GM10248 (cell line): ENCODE measurements at regions not wholly inside any gene's neighbourhood (a gene's known extent, or its start where the extent isn't known, plus 50 kb on each side); places are given as distances from the start of the nearest gene placed in this dataset.
"Not testable (repeated sequence)": the region's sequence is repeated elsewhere in the genome, so short reads cannot be mapped to it uniquely, and the experiment has no call there.

Experiments used
- CTCF ChIA-PET: fragments of 300-600 bp; sonication (Branson Sonifier 250); formaldehyde crosslinking; extraction: SDS; loops from one replicate; lab custom pipeline; 2021; ENCODE audit warnings: antibody characterized with exemption; lab: Yijun Ruan, JAX
- POLR2A ChIA-PET: fragments of 350-650 bp; sonication (Branson Sonifier 250); formaldehyde crosslinking; extraction: SDS; loops from one replicate; lab custom pipeline; 2020; ENCODE audit warnings: antibody characterized with exemption; lab: Yijun Ruan, JAX
- DNase-seq: peaks from one replicate; pipeline ENCODE4 v3.0.0; 2012; ENCODE audit errors: extremely low spot score
- TF ChIP-seq, protein P1 (sequence below): IDR thresholded peaks from 2 replicates; pipeline ENCODE4 v1.5.1; 2012; ENCODE audit warnings: mild to moderate bottlenecking, low read depth; ENCODE audit errors: extremely low read depth, missing control alignments, control extremely low read depth

- DNase-seq: peak; percentile 77
- ChIA-PET POLR2A (interaction anchor here (1.6 to 1.8 kb wide), 2 partner anchors 1015 to 1019 kb away, joined by 6 to 8 read pairs; no protein-coding TSS in a partner anchor), CTCF (interaction anchor here (1.1 to 1.9 kb wide), 2 partner anchors 1015 to 1018 kb away, joined by 3 to 17 read pairs; no protein-coding TSS in a partner anchor)
- TF ChIP-seq, protein P1, sequence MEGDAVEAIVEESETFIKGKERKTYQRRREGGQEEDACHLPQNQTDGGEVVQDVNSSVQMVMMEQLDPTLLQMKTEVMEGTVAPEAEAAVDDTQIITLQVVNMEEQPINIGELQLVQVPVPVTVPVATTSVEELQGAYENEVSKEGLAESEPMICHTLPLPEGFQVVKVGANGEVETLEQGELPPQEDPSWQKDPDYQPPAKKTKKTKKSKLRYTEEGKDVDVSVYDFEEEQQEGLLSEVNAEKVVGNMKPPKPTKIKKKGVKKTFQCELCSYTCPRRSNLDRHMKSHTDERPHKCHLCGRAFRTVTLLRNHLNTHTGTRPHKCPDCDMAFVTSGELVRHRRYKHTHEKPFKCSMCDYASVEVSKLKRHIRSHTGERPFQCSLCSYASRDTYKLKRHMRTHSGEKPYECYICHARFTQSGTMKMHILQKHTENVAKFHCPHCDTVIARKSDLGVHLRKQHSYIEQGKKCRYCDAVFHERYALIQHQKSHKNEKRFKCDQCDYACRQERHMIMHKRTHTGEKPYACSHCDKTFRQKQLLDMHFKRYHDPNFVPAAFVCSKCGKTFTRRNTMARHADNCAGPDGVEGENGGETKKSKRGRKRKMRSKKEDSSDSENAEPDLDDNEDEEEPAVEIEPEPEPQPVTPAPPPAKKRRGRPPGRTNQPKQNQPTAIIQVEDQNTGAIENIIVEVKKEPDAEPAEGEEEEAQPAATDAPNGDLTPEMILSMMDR: peak; percentile 31
These were observed 1467.1 kb downstream of the FOXD4L5 start for GRCh38 chr9:63817622-63818518.

- CTCF ChIA-PET: interaction anchor here (1.1 to 1.9 kb wide), 2 partner anchors 1014 to 1017 kb away, joined by 3 to 17 read pairs; no protein-coding TSS in a partner anchor
- DNase-seq: peak; percentile 87
- POLR2A ChIA-PET: interaction anchor here (0.9 to 1.8 kb wide), 3 partner anchors 1014 to 1018 kb away, joined by 5 to 8 read pairs (median 6); no protein-coding TSS in a partner anchor
- TF ChIP-seq, protein P1: no peak
These were observed 1468.0 kb downstream of the FOXD4L5 start for GRCh38 chr9:63816751-63817621.

- POLR2A ChIA-PET, CTCF ChIA-PET, DNase-seq: not testable (repeated sequence)
These were observed 1469.9 kb downstream of the FOXD4L5 start for GRCh38 chr9:63814970-63815669.

- DNase-seq, POLR2A ChIA-PET, CTCF ChIA-PET: not testable (repeated sequence)
These were observed 1471.5 kb downstream of the FOXD4L5 start for GRCh38 chr9:63813391-63814021.

DNA sequence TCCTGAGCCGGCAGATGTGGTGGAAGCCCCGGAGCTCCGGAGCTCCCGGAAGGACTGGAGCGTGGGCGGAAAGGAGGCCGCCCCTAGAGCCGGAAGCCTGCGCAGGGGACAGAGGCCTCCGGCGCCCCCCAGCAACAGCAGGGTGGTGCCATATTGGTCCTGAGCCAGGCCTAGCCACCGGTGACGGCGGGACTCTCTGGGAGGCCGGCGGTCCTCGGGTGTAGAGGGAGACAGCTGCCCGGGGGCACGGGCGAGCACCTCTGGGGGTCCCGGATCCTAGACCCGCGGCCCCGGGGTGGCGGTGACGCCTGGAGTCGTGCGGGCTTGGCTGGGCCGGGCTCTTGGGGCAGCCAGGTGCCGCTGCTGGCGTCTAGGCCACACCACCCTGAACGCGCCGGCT, 1472.2 kb downstream of the FOXD4L5 start:
- POLR2A ChIA-PET, CTCF ChIA-PET: not testable (repeated sequence)
- DNase-seq: peak; percentile 23

DNA sequence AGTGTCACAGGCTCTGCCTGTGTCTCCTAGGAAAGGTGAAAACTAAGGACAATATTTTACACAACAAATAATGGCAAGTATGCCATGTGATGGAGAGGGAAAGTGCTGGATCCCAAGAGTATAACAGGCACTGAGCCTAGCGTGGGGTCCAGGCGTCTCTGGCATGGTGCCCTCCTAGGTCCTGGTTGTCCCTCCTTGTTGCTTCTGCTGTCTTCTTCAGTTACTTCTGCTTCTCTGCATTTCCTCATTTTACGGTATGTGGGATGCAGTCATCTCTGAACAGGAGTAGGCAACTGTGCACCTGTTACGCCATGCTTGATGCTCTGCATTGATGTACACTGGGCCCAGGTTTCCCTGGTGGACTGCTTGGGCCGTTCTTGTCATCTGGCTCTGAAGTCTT, 1480.8 kb downstream of the FOXD4L5 start:
- DNase-seq, CTCF ChIA-PET, POLR2A ChIA-PET: not testable (repeated sequence)

DNA sequence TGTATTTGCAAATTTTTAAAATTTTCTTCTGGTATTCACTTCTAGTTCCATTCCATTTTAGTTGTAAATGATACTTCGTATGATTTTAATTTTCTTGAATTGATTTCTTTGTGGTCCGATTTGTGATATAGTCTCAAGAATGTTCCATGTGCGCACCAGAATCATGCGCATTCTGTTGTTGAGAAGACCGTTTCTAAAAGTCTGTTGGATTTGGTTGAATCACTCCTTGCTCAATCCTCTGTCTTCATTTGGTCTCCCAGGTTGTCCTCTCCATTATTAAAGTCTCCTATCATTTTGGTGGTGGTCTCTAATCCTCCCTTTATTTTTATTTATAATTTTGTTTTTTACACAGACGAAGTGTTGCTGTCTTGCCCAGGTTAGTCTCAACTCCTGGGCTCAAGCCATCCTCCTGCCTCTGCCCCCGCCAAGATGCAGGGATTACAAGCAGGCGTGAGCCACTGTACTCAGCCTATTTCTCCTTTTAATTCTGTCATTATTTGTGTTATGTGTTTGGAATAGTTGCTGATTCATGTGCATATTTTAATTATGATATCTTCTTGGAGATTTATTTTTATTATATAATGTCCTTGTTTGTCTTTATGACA, 1490.8 kb downstream of the FOXD4L5 start:
- DNase-seq, POLR2A ChIA-PET, CTCF ChIA-PET: not testable (repeated sequence)

GRCh38 chr9:63787454-63787853, 1497.6 kb downstream of the FOXD4L5 start:
- CTCF ChIA-PET, POLR2A ChIA-PET, DNase-seq: not testable (repeated sequence)

- POLR2A ChIA-PET: not testable (repeated sequence)
These were observed 1500.0 kb downstream of the FOXD4L5 start for GRCh38 chr9:63785059-63785458.

DNA sequence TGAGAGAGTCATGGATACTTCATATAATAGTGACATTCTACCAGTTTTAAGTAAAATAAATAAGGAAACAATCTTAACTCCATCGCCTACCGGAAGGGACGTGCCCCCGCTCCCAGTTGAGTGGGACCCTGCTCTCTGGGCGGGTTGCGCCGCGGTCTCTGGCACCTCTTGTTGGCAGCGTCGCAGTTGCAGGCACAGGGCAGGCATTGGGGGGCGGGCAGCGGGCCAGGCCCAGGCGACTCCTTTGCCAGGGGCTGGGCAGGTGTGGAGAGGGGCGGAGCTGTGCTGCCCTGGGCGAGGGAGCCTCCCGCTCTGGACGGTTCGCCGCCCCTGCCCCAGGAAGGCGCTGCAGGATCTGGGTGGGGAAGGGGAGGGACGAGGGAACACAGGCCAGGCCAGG, 1500.6 kb downstream of the FOXD4L5 start:
- CTCF ChIA-PET: not testable (repeated sequence)

More at GRCh38 chr9:63785059-63785458, 1500.0 kb downstream of the FOXD4L5 start:
- CTCF ChIA-PET, DNase-seq: not testable (repeated sequence)

GRCh38 chr9:63781817-63782439, 1503.1 kb downstream of the FOXD4L5 start:
- POLR2A ChIA-PET, CTCF ChIA-PET: not testable (repeated sequence)
- DNase-seq: peak; percentile 2

More for the DNA sequence above, 1500.6 kb downstream of the FOXD4L5 start:
- DNase-seq, POLR2A ChIA-PET: not testable (repeated sequence)

DNA sequence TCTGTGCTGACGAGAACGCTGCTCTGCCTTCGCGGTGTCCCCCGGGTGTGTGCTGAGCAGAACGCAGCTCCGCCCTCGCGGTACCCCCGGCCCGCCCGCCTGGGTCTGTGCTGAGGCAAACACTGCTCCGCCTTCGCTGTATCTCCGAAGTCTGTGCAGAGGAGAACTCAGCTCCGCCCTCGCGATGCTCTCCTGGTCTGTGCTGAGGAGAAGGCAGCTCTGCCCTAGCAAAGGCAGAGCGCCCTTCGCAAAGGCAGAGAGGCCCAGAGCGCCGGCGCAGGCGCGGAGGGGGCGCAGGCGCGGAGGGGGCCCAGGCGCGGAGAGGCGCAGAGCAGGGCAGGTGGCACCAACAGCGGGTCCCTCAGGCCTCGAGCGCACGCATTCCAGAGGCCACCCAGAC, 1503.6 kb downstream of the FOXD4L5 start:
- POLR2A ChIA-PET, DNase-seq, CTCF ChIA-PET: not testable (repeated sequence)

GRCh38 chr9:63776220-63776619, 1508.8 kb downstream of the FOXD4L5 start:
- DNase-seq, CTCF ChIA-PET, POLR2A ChIA-PET: not testable (repeated sequence)

GRCh38 chr9:63775092-63775426, 1510.0 kb downstream of the FOXD4L5 start:
- CTCF ChIA-PET, DNase-seq, POLR2A ChIA-PET: not testable (repeated sequence)
